DND-41 (cell line): ENCODE measurements at regions not wholly inside any gene's neighbourhood (a gene's known extent, or its start where the extent isn't known, plus 50 kb on each side); places are given as distances from the start of the nearest gene placed in this dataset.

Experiments used
- ATAC-seq: fragments of 200-7000 bp; cut with Tn5 transposase; 3 replicates; pipeline ENCODE4 v1.9.1; 2021; ENCODE audit warnings: low read depth; ENCODE audit not compliant: insufficient read depth
- DNase-seq: peaks from one replicate; pipeline ENCODE4 v3.0.0-alpha.2; 2020
- H2AFZ ChIP-seq: 2 replicates; pipeline ENCODE4 v1.6.0; 2012; ENCODE audit warnings: low read depth, low read length
- H3K27ac ChIP-seq: 2 replicates; pipeline ENCODE4 v1.5.1; 2012; ENCODE audit warnings: low read length, inconsistent platforms
- H3K27me3 ChIP-seq: fragments of 200-600 bp; sonication (generic); 2 replicates; pipeline ENCODE4 v1.6.0; 2012; ENCODE audit warnings: low read length, mild to moderate bottlenecking, inconsistent platforms; ENCODE audit not compliant: insufficient read depth, poor library complexity
- H3K36me3 ChIP-seq: 2 replicates; pipeline ENCODE4 v1.5.1; 2012; ENCODE audit warnings: low read length, inconsistent platforms; ENCODE audit not compliant: insufficient read depth
- H3K4me1 ChIP-seq: 2 replicates; pipeline ENCODE4 v1.5.1; 2012; ENCODE audit warnings: mild to moderate bottlenecking, low read length; ENCODE audit not compliant: insufficient read depth
- H3K4me2 ChIP-seq: 2 replicates; pipeline ENCODE4 v1.6.0; 2012; ENCODE audit warnings: mild to moderate bottlenecking, moderate library complexity, low read length, inconsistent platforms; ENCODE audit not compliant: insufficient read depth
- H3K4me3 ChIP-seq, 2 experiments: fragments of 200-600 bp in 1 of 2; shearing (Covaris generic) in 1 of 2; 2 replicates each; pipeline ENCODE4 v1.5.1; 2012 to 2016; ENCODE audit warnings: inconsistent platforms in 2 of 2, low read length in 2 of 2, mild to moderate bottlenecking in 2 of 2, low read depth in 1 of 2, moderate library complexity in 1 of 2
- H3K79me2 ChIP-seq: 2 replicates; pipeline ENCODE4 v1.6.0; 2012; ENCODE audit warnings: low read length, inconsistent platforms; ENCODE audit not compliant: insufficient read depth
- H3K9ac ChIP-seq: 2 replicates; pipeline ENCODE4 v1.6.0; 2012; ENCODE audit warnings: low read depth, mild to moderate bottlenecking, inconsistent platforms, low read length, moderate library complexity
- H3K9me3 ChIP-seq: 2 replicates; pipeline ENCODE4 v1.5.1; 2012; ENCODE audit warnings: low read length, moderate library complexity, mild to moderate bottlenecking, inconsistent platforms; ENCODE audit not compliant: insufficient read depth, severe bottlenecking
- H4K20me1 ChIP-seq: 2 replicates; pipeline ENCODE4 v1.6.0; 2012; ENCODE audit warnings: low read length; ENCODE audit not compliant: insufficient read depth
- CTCF ChIP-seq: IDR thresholded peaks from 2 replicates; pipeline ENCODE4 v1.5.1; 2012; ENCODE audit warnings: borderline replicate concordance, low read length, moderate library complexity, mild to moderate bottlenecking; ENCODE audit not compliant: poor library complexity, severe bottlenecking; ENCODE audit errors: extremely low read depth
- EZH2 ChIP-seq: IDR thresholded peaks from 3 replicates; pipeline ENCODE4 v1.6.1; 2012; ENCODE audit warnings: borderline replicate concordance, low read depth, mild to moderate bottlenecking, moderate library complexity, low read length, inconsistent platforms; ENCODE audit not compliant: severe bottlenecking

DNA sequence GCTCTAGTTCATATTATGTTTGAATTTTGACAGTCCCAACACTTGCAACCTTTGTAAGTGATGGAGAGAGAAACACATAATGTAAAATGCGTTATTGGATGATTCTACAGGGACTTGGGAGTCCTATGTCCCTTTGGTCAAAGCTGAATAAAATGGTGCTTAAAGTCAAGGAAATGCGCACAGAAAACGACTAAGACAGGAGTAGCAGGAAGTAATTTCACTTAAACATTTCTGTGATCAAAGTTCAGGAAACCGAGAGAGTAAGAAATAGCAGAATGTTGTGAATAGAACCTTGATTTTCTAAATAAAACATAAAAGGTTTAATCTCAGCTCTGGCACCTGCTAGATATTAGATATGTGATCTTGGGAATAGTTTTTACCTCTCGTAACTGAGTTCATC, 2339.2 kb downstream of the MAT2B start:
- DNase-seq (no peak), ATAC-seq (no peak)
- Histone ChIP-seq H3K4me3 (no peak overlapping the region), H3K9ac (no peak overlapping the region), H4K20me1 (no peaks in the 10 kb centered on the region), H2AFZ (no peak overlapping the region), H3K27me3 (no peaks in the 10 kb centered on the region), H3K27ac (no peak overlapping the region), H3K36me3 (no peaks in the 10 kb centered on the region), H3K79me2 (no peaks in the 10 kb centered on the region), H3K4me2 (no peak overlapping the region), H3K4me1 (no peaks in the 10 kb centered on the region), H3K9me3 (no peaks in the 10 kb centered on the region)
- TF ChIP-seq CTCF, result no peak
- no peak for TF ChIP-seq EZH2

- Histone ChIP-seq H3K4me1 (peaks cover 37% of the 10 kb centered on the region), H3K4me3 (no peak overlapping the region), H3K79me2 (no peaks in the 10 kb centered on the region), H3K27ac (peak overlapping the region; percentile 78), H2AFZ (peak overlapping the region; percentile 63), H3K9ac (peak overlapping the region; percentile 43), H3K4me2 (peak overlapping the region; percentile 29; the same call in 1 of the 2 replicates), H4K20me1 (no peaks in the 10 kb centered on the region), H3K27me3 (no peaks in the 10 kb centered on the region), H3K9me3 (peaks cover 4% of the 10 kb centered on the region), H3K36me3 (no peaks in the 10 kb centered on the region)
- peak; percentile 13 for DNase-seq
- ATAC-seq, result peak; percentile 66
- no peak for TF ChIP-seq CTCF
- no peak for TF ChIP-seq EZH2
These were observed 2352.7 kb downstream of the MAT2B start for GRCh38 chr5:165858118-165858517.

DNA sequence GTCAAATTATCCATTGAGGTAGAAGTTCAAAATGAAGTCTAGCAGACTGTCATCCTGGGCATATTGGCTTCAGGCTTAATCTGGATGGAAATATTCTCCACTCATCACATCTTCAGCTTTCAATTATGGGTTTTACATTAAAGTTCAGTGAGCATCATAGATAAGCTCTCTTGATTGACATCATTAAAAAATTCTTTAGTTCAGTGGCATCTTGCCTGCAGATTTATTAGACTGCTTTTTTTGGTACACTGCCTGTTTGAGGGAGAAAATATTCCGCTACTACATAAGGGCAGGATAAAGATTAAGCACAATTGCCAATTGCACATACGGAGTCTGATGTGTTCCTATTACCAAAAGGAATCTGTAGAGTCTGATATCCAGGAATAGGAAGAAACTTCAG, 2353.8 kb downstream of the MAT2B start:
- no peak overlapping the region for H3K4me3 ChIP-seq
- TF ChIP-seq CTCF, result no peak
- TF ChIP-seq EZH2, result no peak
- ATAC-seq (no peak), DNase-seq (no peak)
- H3K36me3 ChIP-seq, result no peaks in the 10 kb centered on the region
- peak overlapping the region; percentile 39; the same call in 1 of the 2 replicates for H3K27ac ChIP-seq
- no peak overlapping the region for H3K9ac ChIP-seq
- H2AFZ ChIP-seq, result 0 out of 2 replicates have a peak overlapping the region, but pooled peaks have one; percentile 19
- H3K4me1 ChIP-seq, result peaks cover 48% of the 10 kb centered on the region
- no peak overlapping the region for H3K4me2 ChIP-seq
- no peaks in the 10 kb centered on the region for H3K79me2 ChIP-seq
- no peaks in the 10 kb centered on the region for H3K27me3 ChIP-seq
- no peaks in the 10 kb centered on the region for H4K20me1 ChIP-seq
- peaks cover 4% of the 10 kb centered on the region for H3K9me3 ChIP-seq

DNA sequence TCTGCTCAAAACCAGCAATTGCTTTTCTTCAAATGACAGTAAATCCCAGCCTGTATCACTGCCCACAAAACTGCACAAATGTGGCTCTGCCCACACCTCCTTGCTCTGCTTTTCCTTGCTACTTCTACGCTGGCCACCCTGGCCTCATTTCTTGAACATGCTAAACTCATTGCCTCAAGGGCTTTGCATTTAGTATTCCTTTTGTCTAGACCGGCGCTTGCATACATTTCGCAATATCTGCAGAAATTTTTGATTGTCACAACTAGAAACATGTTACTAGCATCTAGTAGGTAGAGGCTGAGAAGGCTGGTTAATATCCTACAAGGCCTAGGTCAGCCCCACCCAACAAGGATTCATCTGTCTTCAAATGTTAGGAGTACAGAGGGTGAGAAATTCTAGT, 2357.8 kb downstream of the MAT2B start:
- ATAC-seq, result no peak
- H3K36me3 ChIP-seq, result no peaks in the 10 kb centered on the region
- H3K27me3 ChIP-seq, result no peaks in the 10 kb centered on the region
- H3K4me3 ChIP-seq, result no peak overlapping the region
- no peak overlapping the region for H3K4me2 ChIP-seq
- peaks cover 37% of the 10 kb centered on the region for H3K4me1 ChIP-seq
- no peaks in the 10 kb centered on the region for H3K79me2 ChIP-seq
- H3K27ac ChIP-seq, result peak overlapping the region; percentile 64
- peak overlapping the region; percentile 55 for H2AFZ ChIP-seq
- no peaks in the 10 kb centered on the region for H3K9me3 ChIP-seq
- no peaks in the 10 kb centered on the region for H4K20me1 ChIP-seq
- no peak for TF ChIP-seq CTCF
- TF ChIP-seq EZH2, result no peak
- no peak for DNase-seq
- no peak overlapping the region for H3K9ac ChIP-seq
